Nephron (organoid): ENCODE measurements at regions not wholly inside any gene's neighbourhood (a gene's known extent, or its start where the extent isn't known, plus 50 kb on each side); places are given as distances from the start of the nearest gene placed in this dataset.

Source experiments
- H3K27ac Mint-ChIP-seq, 3 experiments: 2 replicates each; pipeline ENCODE4 v1.8.0; 2020; ENCODE audit warnings: mixed read lengths in 3 of 3, mild to moderate bottlenecking in 2 of 3, moderate library complexity in 1 of 3
- H3K27me3 Mint-ChIP-seq: 2 replicates; pipeline ENCODE4 v1.8.0; 2021; ENCODE audit warnings: low read depth, mild to moderate bottlenecking, moderate library complexity, mixed read lengths
- H3K36me3 Mint-ChIP-seq: 2 replicates; pipeline ENCODE4 v1.8.0; 2020; ENCODE audit warnings: low read depth, mixed read lengths
- H3K4me1 Mint-ChIP-seq: 2 replicates; pipeline ENCODE4 v1.8.0; 2020; ENCODE audit warnings: mixed read lengths
- H3K4me3 Mint-ChIP-seq, 3 experiments: 2 replicates each; pipeline ENCODE4 v1.8.0; 2020; ENCODE audit warnings: mild to moderate bottlenecking in 3 of 3, mixed read lengths in 3 of 3, moderate library complexity in 2 of 3
- H3K9me3 Mint-ChIP-seq: 2 replicates; pipeline ENCODE4 v1.8.0; 2020; ENCODE audit warnings: mixed read lengths
- CTCF ChIP-seq, 3 experiments: fragments of 200-600 bp; sonication (generic); IDR thresholded peaks; one replicate each; pipeline ENCODE4 v1.5.0; 2021; ENCODE audit warnings: antibody characterized with exemption in 3 of 3; ENCODE audit not compliant: unreplicated experiment in 3 of 3

- peaks cover 37% of the 10 kb centered on the region for H3K4me1 Mint-ChIP-seq
- no peaks in the 10 kb centered on the region for H3K36me3 Mint-ChIP-seq
- H3K27me3 Mint-ChIP-seq, result no peaks in the 10 kb centered on the region
- no peak for TF ChIP-seq CTCF (IDR thresholded peaks at IDR 0.05; ENCODE audit: unreplicated experiment in 3 of 3)
- H3K4me3 Mint-ChIP-seq, result no peak overlapping the region
- H3K9me3 Mint-ChIP-seq, result no peaks in the 10 kb centered on the region
- H3K27ac Mint-ChIP-seq, result no peak overlapping the region
Measured at GRCh38 chr2:221350616-221351015, 221.5 kb downstream of the EPHA4 start.

GRCh38 chr2:221353201-221353600, 218.9 kb downstream of the EPHA4 start:
- TF ChIP-seq CTCF (IDR thresholded peaks at IDR 0.05; ENCODE audit: unreplicated experiment in 3 of 3), result no peak
- H3K36me3 Mint-ChIP-seq, result no peaks in the 10 kb centered on the region
- H3K27me3 Mint-ChIP-seq, result no peaks in the 10 kb centered on the region
- no peaks in the 10 kb centered on the region for H3K9me3 Mint-ChIP-seq
- peaks cover 41% of the 10 kb centered on the region for H3K4me1 Mint-ChIP-seq
- H3K27ac Mint-ChIP-seq, result peak overlapping the region in 2 of 3 experiments; percentile 7 to 15
- H3K4me3 Mint-ChIP-seq, result no peak overlapping the region

- Mint-ChIP-seq H3K27me3 (no peaks in the 10 kb centered on the region), H3K4me1 (peaks cover 7% of the 10 kb centered on the region), H3K4me3 (no peak overlapping the region), H3K9me3 (no peaks in the 10 kb centered on the region), H3K36me3 (no peaks in the 10 kb centered on the region), H3K27ac (no peak overlapping the region)
- TF ChIP-seq CTCF (IDR thresholded peaks at IDR 0.05; ENCODE audit: unreplicated experiment in 3 of 3), result no peak
Measured at GRCh38 chr2:221360312-221360711, 211.8 kb downstream of the EPHA4 start.

GRCh38 chr2:221360742-221361141, 211.4 kb downstream of the EPHA4 start:
- no peak overlapping the region for H3K27ac Mint-ChIP-seq
- peaks cover 3% of the 10 kb centered on the region for H3K4me1 Mint-ChIP-seq
- no peaks in the 10 kb centered on the region for H3K9me3 Mint-ChIP-seq
- no peak for TF ChIP-seq CTCF (IDR thresholded peaks at IDR 0.05; ENCODE audit: unreplicated experiment in 3 of 3)
- no peak overlapping the region for H3K4me3 Mint-ChIP-seq
- H3K36me3 Mint-ChIP-seq, result no peaks in the 10 kb centered on the region
- H3K27me3 Mint-ChIP-seq, result no peaks in the 10 kb centered on the region

- H3K4me1 Mint-ChIP-seq, result no peaks in the 10 kb centered on the region
- no peak overlapping the region for H3K27ac Mint-ChIP-seq
- TF ChIP-seq CTCF (IDR thresholded peaks at IDR 0.05; ENCODE audit: unreplicated experiment in 3 of 3), result no peak
- H3K9me3 Mint-ChIP-seq, result no peaks in the 10 kb centered on the region
- no peaks in the 10 kb centered on the region for H3K27me3 Mint-ChIP-seq
- H3K36me3 Mint-ChIP-seq, result no peaks in the 10 kb centered on the region
- H3K4me3 Mint-ChIP-seq, result no peak overlapping the region
Measured at GRCh38 chr2:221361633-221362032, 210.5 kb downstream of the EPHA4 start.

GRCh38 chr2:221364672-221365071, 207.4 kb downstream of the EPHA4 start:
- no peaks in the 10 kb centered on the region for H3K36me3 Mint-ChIP-seq
- H3K9me3 Mint-ChIP-seq, result no peaks in the 10 kb centered on the region
- H3K4me3 Mint-ChIP-seq, result no peak overlapping the region
- TF ChIP-seq CTCF (IDR thresholded peaks at IDR 0.05; ENCODE audit: unreplicated experiment in 3 of 3), result no peak
- H3K27ac Mint-ChIP-seq, result no peak overlapping the region
- H3K4me1 Mint-ChIP-seq, result no peaks in the 10 kb centered on the region
- H3K27me3 Mint-ChIP-seq, result no peaks in the 10 kb centered on the region
